ENCODE measurements at regions not wholly inside any gene's neighbourhood (a gene's known extent, or its start where the extent isn't known, plus 50 kb on each side); places are given as distances from the start of the nearest gene placed in this dataset.
"Not testable (repeated sequence)": the region's sequence is repeated elsewhere in the genome, so short reads cannot be mapped to it uniquely, and the experiment has no call there.

GRCh38 chr3:168976969-168977368, 686.5 kb downstream of the MECOM start:
- DNase-seq (ENCODE audit: low spot score) = no peak

- no peak for DNase-seq (ENCODE audit: low spot score)
Observed at GRCh38 chr3:168975576-168975975, 687.9 kb downstream of the MECOM start.

GRCh38 chr3:168974617-168975403, 688.7 kb downstream of the MECOM start:
- DNase-seq (ENCODE audit: low spot score) = no peak

GRCh38 chr3:168973897-168974296, 689.6 kb downstream of the MECOM start:
- DNase-seq (ENCODE audit: low spot score) = no peak

GRCh38 chr3:168973206-168973605, 690.3 kb downstream of the MECOM start:
- DNase-seq (ENCODE audit: low spot score) = no peak

GRCh38 chr3:168968609-168969008, 694.9 kb downstream of the MECOM start:
- no peak for DNase-seq (ENCODE audit: low spot score)

GRCh38 chr3:168964736-168965135, 698.8 kb downstream of the MECOM start:
- no peak for DNase-seq (ENCODE audit: low spot score)

GRCh38 chr3:168961271-168961670, 702.2 kb downstream of the MECOM start:
- DNase-seq (ENCODE audit: low spot score) = no peak

- DNase-seq (ENCODE audit: low spot score) = no peak
Observed at GRCh38 chr3:168959731-168960130, 703.8 kb downstream of the MECOM start.

GRCh38 chr3:168958466-168958865, 705.0 kb downstream of the MECOM start:
- no peak for DNase-seq (ENCODE audit: low spot score)

- DNase-seq (ENCODE audit: low spot score) = no peak
Observed at GRCh38 chr3:168956076-168956475, 707.4 kb downstream of the MECOM start.

GRCh38 chr3:168952551-168952950, 711.0 kb downstream of the MECOM start:
- no peak for DNase-seq (ENCODE audit: low spot score)

GRCh38 chr3:168951884-168952283, 711.6 kb downstream of the MECOM start:
- no peak for DNase-seq (ENCODE audit: low spot score)

- DNase-seq (ENCODE audit: low spot score) = no peak
Observed at GRCh38 chr3:168951368-168951767, 712.1 kb downstream of the MECOM start.

GRCh38 chr3:168950622-168951021, 712.9 kb downstream of the MECOM start:
- no peak for DNase-seq (ENCODE audit: low spot score)

- DNase-seq (ENCODE audit: low spot score) = no peak
Observed at GRCh38 chr3:168939651-168940238, 723.8 kb downstream of the MECOM start.

- no peak for DNase-seq (ENCODE audit: low spot score)
Observed at GRCh38 chr3:168933614-168934013, 729.9 kb downstream of the MECOM start.

GRCh38 chr3:168929997-168930396, 733.5 kb downstream of the MECOM start:
- DNase-seq (ENCODE audit: low spot score) = not testable (repeated sequence)

GRCh38 chr3:168926426-168926825, 737.1 kb downstream of the MECOM start:
- DNase-seq (ENCODE audit: low spot score) = peak; percentile 1

- no peak for DNase-seq (ENCODE audit: low spot score)
Observed at GRCh38 chr3:168925568-168925967, 737.9 kb downstream of the MECOM start.

- DNase-seq (ENCODE audit: low spot score) = no peak
Observed at GRCh38 chr3:168914662-168915061, 748.9 kb downstream of the MECOM start.

GRCh38 chr3:168909260-168909659, 754.3 kb downstream of the MECOM start:
- no peak for DNase-seq (ENCODE audit: low spot score)

- DNase-seq (ENCODE audit: low spot score) = no peak
Observed at GRCh38 chr3:168895419-168895818, 768.1 kb downstream of the MECOM start.

- no peak for DNase-seq (ENCODE audit: low spot score)
Observed at GRCh38 chr3:168894214-168894613, 769.3 kb downstream of the MECOM start.

All from HuH-7 (cell line).